ENCODE measurements at regions not wholly inside any gene's neighbourhood (a gene's known extent, or its start where the extent isn't known, plus 50 kb on each side); places are given as distances from the start of the nearest gene placed in this dataset.

- Histone ChIP-seq H3K4me3 (no peak overlapping the region), H3K9me3 (no peaks in the 10 kb centered on the region), H3K4me1 (ENCODE audit: control insufficient read depth in 1 of 2, low read depth in 2 of 2) (no peaks in the 10 kb centered on the region), H3K36me3 (no peaks in the 10 kb centered on the region), H3K27ac (no peak overlapping the region), H3K27me3 (replicated peaks; ENCODE audit: insufficient read depth) (no peaks in the 10 kb centered on the region)
- DNase-seq (ENCODE audit: low spot score) (no peak), ATAC-seq (ENCODE audit: insufficient number of reproducible peaks, low FRiP score, low read depth) (no peak)
- no peak for TF ChIP-seq CTCF (IDR thresholded peaks at IDR 0.05)
Observed at GRCh38 chr13:112213467-112214255, 146.7 kb downstream of the SOX1 start.

GRCh38 chr13:112215871-112216270 is 148.9 kb downstream of the SOX1 start:
- DNase-seq (ENCODE audit: low spot score) (no peak), ATAC-seq (ENCODE audit: insufficient number of reproducible peaks, low FRiP score, low read depth) (no peak)
- Histone ChIP-seq H3K9me3 (no peaks in the 10 kb centered on the region), H3K4me3 (no peak overlapping the region), H3K4me1 (ENCODE audit: control insufficient read depth in 1 of 2, low read depth in 2 of 2) (no peaks in the 10 kb centered on the region), H3K27ac (no peak overlapping the region), H3K27me3 (replicated peaks; ENCODE audit: insufficient read depth) (no peaks in the 10 kb centered on the region), H3K36me3 (no peaks in the 10 kb centered on the region)
- TF ChIP-seq CTCF (IDR thresholded peaks at IDR 0.05), result no peak

GRCh38 chr13:112217431-112217830 is 150.5 kb downstream of the SOX1 start:
- H3K27ac ChIP-seq, result no peak overlapping the region
- no peak for ATAC-seq (ENCODE audit: insufficient number of reproducible peaks, low FRiP score, low read depth)
- DNase-seq (ENCODE audit: low spot score), result no peak
- TF ChIP-seq CTCF (IDR thresholded peaks at IDR 0.05), result no peak
- no peaks in the 10 kb centered on the region for H3K27me3 ChIP-seq (replicated peaks; ENCODE audit: insufficient read depth)
- H3K4me1 ChIP-seq (ENCODE audit: control insufficient read depth in 1 of 2, low read depth in 2 of 2), result no peaks in the 10 kb centered on the region
- H3K9me3 ChIP-seq, result no peaks in the 10 kb centered on the region
- H3K36me3 ChIP-seq, result no peaks in the 10 kb centered on the region
- no peak overlapping the region for H3K4me3 ChIP-seq

- TF ChIP-seq CTCF (IDR thresholded peaks at IDR 0.05), result no peak
- Histone ChIP-seq H3K27me3 (replicated peaks; ENCODE audit: insufficient read depth) (no peaks in the 10 kb centered on the region), H3K27ac (no peak overlapping the region), H3K4me3 (no peak overlapping the region), H3K4me1 (ENCODE audit: control insufficient read depth in 1 of 2, low read depth in 2 of 2) (no peaks in the 10 kb centered on the region), H3K36me3 (no peaks in the 10 kb centered on the region), H3K9me3 (no peaks in the 10 kb centered on the region)
- ATAC-seq (ENCODE audit: insufficient number of reproducible peaks, low FRiP score, low read depth), result no peak
- DNase-seq (ENCODE audit: low spot score), result no peak
Observed at GRCh38 chr13:112218416-112218815, 151.5 kb downstream of the SOX1 start.

GRCh38 chr13:112219740-112220139 is 152.8 kb downstream of the SOX1 start:
- ATAC-seq (ENCODE audit: insufficient number of reproducible peaks, low FRiP score, low read depth) (no peak), DNase-seq (ENCODE audit: low spot score) (no peak)
- no peak overlapping the region for H3K4me3 ChIP-seq
- H3K27ac ChIP-seq, result no peak overlapping the region
- no peaks in the 10 kb centered on the region for H3K4me1 ChIP-seq (ENCODE audit: control insufficient read depth in 1 of 2, low read depth in 2 of 2)
- no peak for TF ChIP-seq CTCF (IDR thresholded peaks at IDR 0.05)
- no peaks in the 10 kb centered on the region for H3K27me3 ChIP-seq (replicated peaks; ENCODE audit: insufficient read depth)
- H3K9me3 ChIP-seq, result no peaks in the 10 kb centered on the region
- no peaks in the 10 kb centered on the region for H3K36me3 ChIP-seq

All from thoracic aorta (tissue), 2 donors.